GM18951 (cell line): ENCODE measurements at regions not wholly inside any gene's neighbourhood (a gene's known extent, or its start where the extent isn't known, plus 50 kb on each side); places are given as distances from the start of the nearest gene placed in this dataset.

ENCODE experiments used
- POLR2A ChIP-seq: IDR thresholded peaks from 4 replicates; pipeline ENCODE4 v1.6.1; 2011; ENCODE audit warnings: mild to moderate bottlenecking; ENCODE audit not compliant: insufficient read length, insufficient read depth; ENCODE audit errors: extremely low read depth
- in situ Hi-C: fragments of 300-500 bp; cut with MboI; formaldehyde crosslinking; loops from one replicate; pipeline ENCODE4 v1.12.0; 2022; ENCODE audit warnings: low sequenced_read_pairs, mixed read lengths, inconsistent platforms; ENCODE audit not compliant: unreplicated experiment

- no peak for TF ChIP-seq POLR2A
- in situ Hi-C loops: no loop called here
These were observed 158.9 kb downstream of the EFNB2 start for GRCh38 chr13:106376401-106377112.

GRCh38 chr13:106375085-106375484 is 160.4 kb downstream of the EFNB2 start:
- in situ Hi-C loops: no loop called here
- TF ChIP-seq POLR2A: no peak

GRCh38 chr13:106374631-106375030 is 160.8 kb downstream of the EFNB2 start:
- in situ Hi-C loops: no loop called here

GRCh38 chr13:106373989-106374572 is 161.4 kb downstream of the EFNB2 start:
- no peak for TF ChIP-seq POLR2A
- in situ Hi-C loops: no loop called here

More at GRCh38 chr13:106374631-106375030, 160.8 kb downstream of the EFNB2 start:
- no peak for TF ChIP-seq POLR2A

GRCh38 chr13:106373304-106373988 is 162.0 kb downstream of the EFNB2 start:
- in situ Hi-C loops: no loop called here
- TF ChIP-seq POLR2A: no peak

GRCh38 chr13:106372199-106373155 is 163.0 kb downstream of the EFNB2 start:
- in situ Hi-C loops: no loop called here
- no peak for TF ChIP-seq POLR2A

- no peak for TF ChIP-seq POLR2A
- in situ Hi-C loops: no loop called here
These were observed 164.4 kb downstream of the EFNB2 start for GRCh38 chr13:106371024-106371423.

- in situ Hi-C loops: no loop called here
- TF ChIP-seq POLR2A: no peak
These were observed 165.6 kb downstream of the EFNB2 start for GRCh38 chr13:106369858-106370257.

GRCh38 chr13:106369091-106369490 is 166.4 kb downstream of the EFNB2 start:
- TF ChIP-seq POLR2A: no peak

GRCh38 chr13:106367361-106367971 is 168.0 kb downstream of the EFNB2 start:
- no peak for TF ChIP-seq POLR2A
- in situ Hi-C loops: no loop called here

More at GRCh38 chr13:106369091-106369490, 166.4 kb downstream of the EFNB2 start:
- in situ Hi-C loops: no loop called here

GRCh38 chr13:106362707-106363106 is 172.8 kb downstream of the EFNB2 start:
- TF ChIP-seq POLR2A: no peak
- in situ Hi-C loops: no loop called here

- no peak for TF ChIP-seq POLR2A
- in situ Hi-C loops: no loop called here
These were observed 173.8 kb downstream of the EFNB2 start for GRCh38 chr13:106361621-106362020.

GRCh38 chr13:106357198-106357597 is 178.3 kb downstream of the EFNB2 start:
- in situ Hi-C loops: no loop called here
- no peak for TF ChIP-seq POLR2A

GRCh38 chr13:106355866-106356265 is 179.6 kb downstream of the EFNB2 start:
- in situ Hi-C loops: no loop called here
- no peak for TF ChIP-seq POLR2A
